D341Med (cell line): ENCODE measurements at regions not wholly inside any gene's neighbourhood (a gene's known extent, or its start where the extent isn't known, plus 50 kb on each side); places are given as distances from the start of the nearest gene placed in this dataset.

Source experiments
- DNase-seq: peaks from one replicate; pipeline ENCODE4 v3.0.0; 2012; ENCODE audit warnings: low spot score

GRCh38 chr13:90535421-90535820 lies 812.1 kb upstream of the MIR17HG start:
- DNase-seq, result no peak

DNA sequence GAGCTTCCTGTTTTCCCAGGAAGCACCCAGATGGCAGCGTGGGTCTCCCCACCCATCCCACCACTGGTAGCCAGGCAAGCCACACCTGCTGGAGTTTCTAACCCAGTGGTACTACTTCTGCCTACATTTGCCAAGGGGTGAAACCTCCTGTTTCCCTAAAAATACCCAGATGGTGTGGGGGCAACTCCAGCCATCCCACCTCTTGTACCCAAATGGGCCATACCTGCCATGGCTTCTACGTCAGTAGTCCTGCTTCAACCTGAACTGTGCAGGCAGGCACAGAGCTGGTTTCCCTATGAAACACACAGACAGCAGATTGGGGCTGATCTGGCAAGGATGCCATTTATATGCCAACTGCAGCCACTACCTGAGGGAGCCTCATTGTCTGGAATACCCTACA lies 809.4 kb upstream of the MIR17HG start:
- no peak for DNase-seq

- DNase-seq, result no peak
These were observed 806.1 kb upstream of the MIR17HG start for GRCh38 chr13:90541346-90541745.

DNA sequence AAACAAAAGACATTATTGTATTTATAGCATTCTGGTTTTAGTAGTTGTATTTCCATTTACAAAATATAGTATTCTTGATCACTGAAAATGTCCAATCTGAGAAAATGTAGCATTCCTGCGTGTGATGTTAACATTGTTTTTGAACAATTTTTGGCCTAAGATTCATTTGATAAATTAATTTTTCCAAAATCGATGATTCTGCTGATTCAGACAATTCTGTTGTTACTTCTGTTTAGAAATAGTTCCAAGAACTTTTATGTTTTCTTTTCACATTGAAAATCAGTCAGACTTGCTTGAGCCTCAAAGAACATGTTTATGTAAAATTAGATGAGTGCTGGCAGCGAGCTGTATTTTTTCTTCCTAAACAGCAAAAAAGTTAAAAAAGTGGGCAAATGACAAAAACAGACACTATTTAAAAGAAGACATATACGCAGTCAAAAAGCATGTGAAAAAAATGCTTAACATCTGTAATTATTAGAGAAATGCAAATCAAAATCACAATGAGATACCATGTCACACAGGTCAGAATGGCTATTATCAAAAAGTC lies 804.5 kb upstream of the MIR17HG start:
- DNase-seq, result no peak

- DNase-seq, result no peak
These were observed 802.2 kb upstream of the MIR17HG start for GRCh38 chr13:90545070-90545840.

GRCh38 chr13:90547272-90547790 lies 800.2 kb upstream of the MIR17HG start:
- DNase-seq, result no peak

- DNase-seq, result no peak
These were observed 796.2 kb upstream of the MIR17HG start for GRCh38 chr13:90551253-90551652.

DNA sequence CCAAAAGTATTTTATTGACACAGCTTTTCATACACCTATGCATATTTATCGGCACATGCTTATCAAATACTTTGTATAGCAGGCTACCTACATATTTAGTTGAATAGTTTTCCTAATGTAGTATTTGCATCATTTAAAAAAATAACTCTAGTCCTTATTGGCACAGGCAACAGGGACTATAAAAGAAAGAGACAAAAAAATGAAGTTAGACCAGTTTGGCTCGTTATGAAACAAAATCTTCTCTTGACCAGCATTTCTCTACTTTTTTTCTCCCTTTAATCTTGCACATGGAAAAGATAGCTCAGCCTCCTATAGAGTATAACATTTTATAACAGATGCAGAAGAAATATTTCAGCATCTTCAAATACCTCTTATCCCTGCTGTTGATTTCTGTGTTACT lies 794.8 kb upstream of the MIR17HG start:
- DNase-seq, result no peak

- DNase-seq, result no peak
These were observed 794.3 kb upstream of the MIR17HG start for GRCh38 chr13:90553159-90553558.

DNA sequence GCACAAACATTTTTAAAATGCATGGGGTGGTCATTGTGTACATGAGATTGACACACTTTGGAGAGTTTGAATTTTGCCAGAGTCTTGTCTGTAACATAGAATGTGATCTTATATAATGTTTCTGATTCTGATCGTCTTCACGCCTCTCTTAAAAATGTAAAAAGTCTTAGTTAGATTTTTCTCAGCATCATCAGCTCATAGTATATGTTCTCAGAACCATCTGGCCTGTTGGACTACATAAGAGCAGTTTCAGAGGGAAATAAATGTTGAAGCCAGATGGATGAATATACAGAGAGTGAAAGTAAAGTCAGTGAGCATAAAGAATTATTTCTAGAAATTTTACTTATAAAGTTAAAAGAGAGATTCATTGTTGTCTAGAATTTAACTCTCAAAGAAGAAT lies 789.9 kb upstream of the MIR17HG start:
- no peak for DNase-seq

GRCh38 chr13:90562443-90562842 lies 785.0 kb upstream of the MIR17HG start:
- DNase-seq, result no peak

GRCh38 chr13:90564096-90564495 lies 783.4 kb upstream of the MIR17HG start:
- DNase-seq, result no peak

GRCh38 chr13:90564566-90564965 lies 782.9 kb upstream of the MIR17HG start:
- no peak for DNase-seq

DNA sequence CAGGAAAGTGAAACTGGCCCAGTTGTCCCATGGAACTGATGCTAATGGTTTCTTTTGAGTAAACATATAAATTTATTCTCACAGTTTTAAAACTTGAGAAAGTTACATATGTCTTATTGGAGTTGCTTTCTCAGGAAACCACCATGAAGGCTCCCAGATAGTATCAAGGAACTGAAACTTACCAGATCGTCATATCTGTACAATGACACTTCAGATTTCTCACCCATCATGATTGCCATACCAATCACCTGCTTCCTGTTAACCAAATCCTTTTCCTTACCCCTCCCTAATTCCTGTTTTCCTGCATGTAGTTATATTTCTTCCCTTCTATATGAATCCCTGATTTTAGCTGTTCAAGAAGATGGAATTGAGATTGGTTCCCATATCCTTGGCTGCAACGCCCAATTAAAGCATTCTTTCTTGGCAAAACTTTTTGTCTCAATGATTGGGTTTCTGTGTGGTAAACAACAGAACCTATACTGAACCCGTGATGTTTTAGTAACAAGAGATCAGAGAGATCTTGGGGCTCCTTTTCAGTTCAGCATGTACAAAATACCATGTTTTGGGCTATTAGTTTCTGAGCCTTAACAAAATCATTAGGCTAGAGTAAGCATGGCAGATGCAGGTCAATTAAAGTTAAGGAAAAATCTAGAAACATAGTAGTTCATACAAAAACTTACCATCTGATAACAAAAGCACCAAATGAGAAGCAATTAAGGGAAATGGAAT lies 781.3 kb upstream of the MIR17HG start:
- no peak for DNase-seq

GRCh38 chr13:90568165-90568564 lies 779.3 kb upstream of the MIR17HG start:
- no peak for DNase-seq

DNA sequence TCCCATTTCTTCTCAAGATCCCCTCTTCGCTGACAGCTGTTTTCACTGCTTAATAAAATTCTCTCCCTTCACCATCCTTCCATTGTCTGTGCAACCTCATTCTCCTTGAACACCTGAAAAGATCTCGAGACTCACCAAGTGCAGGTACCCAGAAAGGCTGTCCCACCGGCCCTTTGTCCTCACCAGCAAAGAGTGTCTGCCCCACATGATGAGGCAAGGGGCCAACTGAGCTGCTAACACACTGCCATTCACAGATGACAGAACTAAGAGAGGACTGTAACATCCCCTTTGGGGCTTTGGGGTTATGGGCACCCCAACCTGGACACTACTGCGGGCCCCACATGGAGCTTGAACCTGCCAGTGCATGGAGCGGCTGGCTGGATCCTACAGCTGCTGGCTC lies 771.4 kb upstream of the MIR17HG start:
- no peak for DNase-seq

DNA sequence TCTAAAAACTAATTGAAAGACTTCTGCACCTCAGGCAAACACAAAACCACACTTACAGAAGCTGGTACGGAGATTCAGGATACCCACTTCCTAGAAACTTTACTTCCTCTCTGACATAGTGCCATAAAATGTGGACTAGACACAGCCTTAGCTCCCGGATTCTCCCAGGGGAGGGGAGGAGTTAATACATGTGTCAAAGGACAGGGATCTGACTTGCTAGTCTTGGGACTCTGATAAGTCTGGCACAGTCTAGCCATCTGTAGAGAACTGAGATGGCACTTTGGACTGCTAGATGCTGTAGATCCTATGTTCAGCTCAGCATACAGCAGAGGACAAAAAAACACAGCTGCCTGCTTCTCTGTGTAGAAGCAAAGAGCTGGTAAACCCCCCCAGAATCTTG lies 769.8 kb upstream of the MIR17HG start:
- DNase-seq, result no peak

DNA sequence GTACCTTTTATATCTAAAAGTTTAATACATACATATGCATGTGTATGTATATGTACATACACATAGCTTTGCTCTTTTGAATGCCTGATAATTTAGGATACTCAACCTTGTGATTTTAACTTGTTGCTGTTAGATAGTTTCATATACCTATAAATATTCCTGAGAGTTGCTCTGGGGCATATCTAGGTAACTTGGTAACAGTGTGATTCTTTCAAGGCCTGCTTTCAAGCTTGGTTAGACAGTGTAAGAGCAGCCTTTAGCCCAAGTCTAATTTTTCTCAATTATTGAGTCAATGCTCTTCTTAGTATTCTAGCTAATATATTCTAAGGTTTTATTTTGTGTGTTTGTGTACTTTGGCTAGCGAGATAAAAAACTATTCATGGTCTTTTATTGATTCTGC lies 762.1 kb upstream of the MIR17HG start:
- no peak for DNase-seq

- DNase-seq, result no peak
These were observed 756.1 kb upstream of the MIR17HG start for GRCh38 chr13:90591260-90591926.

DNA sequence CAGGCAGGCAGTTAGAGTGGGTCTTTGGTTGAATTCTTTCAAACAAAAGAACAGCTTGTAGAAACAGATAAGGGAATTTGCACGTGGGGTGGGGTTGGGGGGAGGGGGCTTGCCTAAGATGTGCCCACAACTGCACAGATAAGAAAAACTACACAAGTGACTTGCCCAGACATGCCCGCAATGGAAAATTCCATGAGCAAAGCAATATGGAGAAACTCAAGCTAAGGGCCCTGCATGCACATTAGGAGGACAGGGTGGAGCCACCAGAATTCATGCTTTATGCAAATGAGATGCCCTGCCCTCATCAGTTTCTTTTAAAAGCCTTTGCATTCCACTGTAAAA lies 755.6 kb upstream of the MIR17HG start:
- DNase-seq, result no peak

DNA sequence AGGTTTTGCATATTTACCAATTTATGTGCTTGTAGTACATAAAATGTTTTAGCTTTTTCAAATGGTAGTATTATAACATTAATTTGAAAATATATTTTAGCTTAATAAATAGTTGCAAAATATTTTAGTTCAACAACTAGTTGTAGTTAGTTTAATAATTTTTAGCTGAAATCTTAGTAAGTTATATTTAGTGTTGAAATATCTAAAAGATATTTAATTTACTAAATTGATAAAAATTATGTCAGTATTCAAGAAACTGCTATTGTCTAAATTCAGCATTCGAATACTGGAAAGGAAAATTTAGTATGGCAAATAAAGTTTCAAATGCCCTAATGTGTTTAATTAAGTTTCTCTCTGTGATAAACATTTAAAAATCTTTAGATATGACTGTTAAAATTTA lies 754.5 kb upstream of the MIR17HG start:
- no peak for DNase-seq

GRCh38 chr13:90594681-90595080 lies 752.8 kb upstream of the MIR17HG start:
- no peak for DNase-seq

DNA sequence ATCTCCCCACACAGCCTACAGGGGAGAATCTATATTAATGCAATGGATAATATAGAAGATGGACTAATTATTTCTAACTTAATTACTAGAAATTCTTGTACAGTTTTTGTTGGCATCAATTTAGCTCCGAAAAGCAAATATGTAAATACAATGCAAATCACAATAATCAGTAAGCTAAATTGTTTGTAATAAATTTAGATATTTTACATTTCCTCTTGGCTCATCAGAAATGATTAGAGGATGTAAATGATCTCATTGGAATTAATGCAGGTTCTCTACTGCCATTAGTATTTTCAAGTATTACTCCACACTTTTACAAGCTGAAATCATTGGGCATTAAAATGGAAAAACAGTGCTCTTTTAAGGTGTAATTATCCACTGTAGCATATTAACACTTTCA lies 741.8 kb upstream of the MIR17HG start:
- DNase-seq, result no peak
